Activated CD8-positive, alpha-beta memory T cell treated with anti-CD3 and anti-CD28 coated beads for 48 hours (primary cell): ENCODE measurements at regions not wholly inside any gene's neighbourhood (a gene's known extent, or its start where the extent isn't known, plus 50 kb on each side); places are given as distances from the start of the nearest gene placed in this dataset.

Experiments
- DNase-seq, 3 experiments: peaks; one replicate each; pipeline ENCODE4 v3.0.0-alpha.2; 2020; ENCODE audit warnings: low read depth in 2 of 3, low spot score in 2 of 3

GRCh38 chr17:34201767-34202166 is 53.3 kb upstream of the CCL2 start:
- no peak for DNase-seq

GRCh38 chr17:34203018-34203638 is 52.0 kb upstream of the CCL2 start:
- no peak for DNase-seq

- DNase-seq: no peak
These were observed 50.7 kb upstream of the CCL2 start for GRCh38 chr17:34204402-34204801.
